ENCODE measurements at regions not wholly inside any gene's neighbourhood (a gene's known extent, or its start where the extent isn't known, plus 50 kb on each side); places are given as distances from the start of the nearest gene placed in this dataset.
"Not testable (repeated sequence)": the region's sequence is repeated elsewhere in the genome, so short reads cannot be mapped to it uniquely, and the experiment has no call there.

DNA sequence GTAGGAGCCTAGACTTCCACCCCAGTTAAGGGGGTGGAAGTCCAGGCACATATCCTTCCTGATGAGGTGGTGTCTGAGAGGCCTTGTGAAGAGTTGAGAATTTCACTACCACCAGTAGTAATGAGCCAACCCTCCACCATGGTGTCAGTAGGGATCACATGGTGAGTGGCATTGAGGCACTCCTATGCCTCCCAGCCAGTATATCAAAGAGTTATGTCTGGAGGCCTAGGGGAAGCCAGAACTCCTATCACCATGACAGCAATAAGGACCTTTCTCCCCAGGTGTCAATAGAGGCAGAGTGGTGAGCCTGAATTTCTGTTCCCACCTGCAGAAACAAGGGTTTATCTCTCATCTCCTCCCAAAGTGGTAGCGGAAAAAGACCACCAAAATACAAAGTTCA lies 106.6 kb upstream of the ADTRP start:
- Histone ChIP-seq H3K9me3 (ENCODE audit: low read depth, low read length) (no peaks in the 10 kb centered on the region), H3K4me3 (ENCODE audit: insufficient read depth, low read length) (no peak overlapping the region), H3K4me2 (ENCODE audit: insufficient read depth, low read length) (no peak overlapping the region), H3K4me1 (ENCODE audit: insufficient read depth, low read length) (no peaks in the 10 kb centered on the region), H4K20me1 (ENCODE audit: insufficient read depth, low read length) (no peaks in the 10 kb centered on the region), H3K79me2 (ENCODE audit: insufficient read depth, low read length) (no peaks in the 10 kb centered on the region), H3K27me3 (ENCODE audit: insufficient read depth, low read length) (no peaks in the 10 kb centered on the region), H3K27ac (ENCODE audit: low read depth, low read length) (no peak overlapping the region), H3K36me3 (ENCODE audit: insufficient read depth, low read length) (no peaks in the 10 kb centered on the region), H2AFZ (ENCODE audit: low read length) (no peak overlapping the region)
- no peak for TF ChIP-seq CTCF (IDR thresholded peaks at IDR 0.05; ENCODE audit: extremely low read depth, low read depth, low read length)
- DNase-seq (ENCODE audit: insufficient read length, low spot score, missing footprints) = no peak

- H3K27me3 ChIP-seq (ENCODE audit: insufficient read depth, low read length); H3K4me1 ChIP-seq (ENCODE audit: insufficient read depth, low read length); H3K36me3 ChIP-seq (ENCODE audit: insufficient read depth, low read length); H3K4me3 ChIP-seq (ENCODE audit: insufficient read depth, low read length); DNase-seq (ENCODE audit: insufficient read length, low spot score, missing footprints); H4K20me1 ChIP-seq (ENCODE audit: insufficient read depth, low read length); H3K9me3 ChIP-seq (ENCODE audit: low read depth, low read length); H3K27ac ChIP-seq (ENCODE audit: low read depth, low read length); H3K4me2 ChIP-seq (ENCODE audit: insufficient read depth, low read length); H2AFZ ChIP-seq (ENCODE audit: low read length); H3K79me2 ChIP-seq (ENCODE audit: insufficient read depth, low read length): not testable (repeated sequence)
Measured at GRCh38 chr6:11883471-11883870, 104.9 kb upstream of the ADTRP start.

- not testable (repeated sequence) for H3K27ac ChIP-seq (ENCODE audit: low read depth, low read length); H2AFZ ChIP-seq (ENCODE audit: low read length); H3K79me2 ChIP-seq (ENCODE audit: insufficient read depth, low read length); H3K4me2 ChIP-seq (ENCODE audit: insufficient read depth, low read length); H3K36me3 ChIP-seq (ENCODE audit: insufficient read depth, low read length); H3K4me3 ChIP-seq (ENCODE audit: insufficient read depth, low read length); H3K9me3 ChIP-seq (ENCODE audit: low read depth, low read length); H3K27me3 ChIP-seq (ENCODE audit: insufficient read depth, low read length); H4K20me1 ChIP-seq (ENCODE audit: insufficient read depth, low read length); H3K4me1 ChIP-seq (ENCODE audit: insufficient read depth, low read length); DNase-seq (ENCODE audit: insufficient read length, low spot score, missing footprints)
Measured at GRCh38 chr6:11880156-11880555, 101.6 kb upstream of the ADTRP start.

DNA sequence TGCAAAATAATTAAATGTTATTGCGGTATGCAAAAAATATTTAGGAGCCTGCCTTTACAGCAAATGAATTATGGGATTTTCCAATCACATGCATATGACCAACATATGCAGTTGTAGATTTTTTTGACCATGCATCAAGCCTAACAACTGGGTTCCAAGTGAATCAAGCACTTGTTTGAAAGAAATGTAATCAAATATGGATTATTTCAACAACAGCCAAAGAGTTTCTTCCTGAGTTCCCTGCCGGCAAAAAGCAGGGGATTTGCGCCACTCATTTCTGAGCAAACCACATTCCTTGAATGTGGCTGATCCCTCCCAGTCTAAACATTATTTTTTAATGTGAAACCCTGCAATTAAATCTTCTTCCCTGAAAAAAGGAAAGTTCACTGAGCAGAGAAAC lies 100.1 kb upstream of the ADTRP start:
- no peak overlapping the region for H3K27ac ChIP-seq (ENCODE audit: low read depth, low read length)
- no peak for TF ChIP-seq CTCF (IDR thresholded peaks at IDR 0.05; ENCODE audit: extremely low read depth, low read depth, low read length)
- DNase-seq (ENCODE audit: insufficient read length, low spot score, missing footprints) = no peak

DNA sequence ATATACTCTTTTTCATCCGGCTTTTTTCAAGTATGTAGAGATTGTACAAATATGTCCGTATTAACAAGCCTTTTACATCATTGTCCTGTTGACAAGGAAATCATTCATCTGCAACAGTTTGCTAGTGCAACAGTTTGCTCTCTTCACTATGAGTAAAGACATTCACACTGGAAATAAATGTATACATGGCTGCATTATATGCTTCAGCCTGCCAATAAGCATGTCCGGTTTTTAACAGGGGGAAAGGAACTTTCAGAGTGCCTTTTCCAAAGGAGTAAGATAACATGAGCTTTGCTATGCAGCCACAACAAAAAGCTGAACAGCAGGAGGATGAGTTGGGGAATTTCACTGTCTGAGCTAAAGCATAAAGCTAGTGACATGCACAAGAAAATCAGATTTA lies 99.4 kb upstream of the ADTRP start:
- no peaks in the 10 kb centered on the region for H3K27me3 ChIP-seq (ENCODE audit: insufficient read depth, low read length)
- H3K79me2 ChIP-seq (ENCODE audit: insufficient read depth, low read length) = no peaks in the 10 kb centered on the region
- no peaks in the 10 kb centered on the region for H3K4me1 ChIP-seq (ENCODE audit: insufficient read depth, low read length)
- no peak overlapping the region for H2AFZ ChIP-seq (ENCODE audit: low read length)
- H3K9me3 ChIP-seq (ENCODE audit: low read depth, low read length) = no peaks in the 10 kb centered on the region
- H3K36me3 ChIP-seq (ENCODE audit: insufficient read depth, low read length) = no peaks in the 10 kb centered on the region
- DNase-seq (ENCODE audit: insufficient read length, low spot score, missing footprints) = no peak
- no peak overlapping the region for H3K27ac ChIP-seq (ENCODE audit: low read depth, low read length)
- H3K4me2 ChIP-seq (ENCODE audit: insufficient read depth, low read length) = no peak overlapping the region
- no peak for TF ChIP-seq CTCF (IDR thresholded peaks at IDR 0.05; ENCODE audit: extremely low read depth, low read depth, low read length)
- no peak overlapping the region for H3K4me3 ChIP-seq (ENCODE audit: insufficient read depth, low read length)
- no peaks in the 10 kb centered on the region for H4K20me1 ChIP-seq (ENCODE audit: insufficient read depth, low read length)

More for the DNA sequence above, 100.1 kb upstream of the ADTRP start:
- no peak overlapping the region for H3K4me2 ChIP-seq (ENCODE audit: insufficient read depth, low read length)
- H3K4me3 ChIP-seq (ENCODE audit: insufficient read depth, low read length) = no peak overlapping the region
- H3K27me3 ChIP-seq (ENCODE audit: insufficient read depth, low read length) = no peaks in the 10 kb centered on the region
- no peak overlapping the region for H2AFZ ChIP-seq (ENCODE audit: low read length)
- H3K79me2 ChIP-seq (ENCODE audit: insufficient read depth, low read length) = no peaks in the 10 kb centered on the region
- H3K36me3 ChIP-seq (ENCODE audit: insufficient read depth, low read length) = no peaks in the 10 kb centered on the region
- no peaks in the 10 kb centered on the region for H3K4me1 ChIP-seq (ENCODE audit: insufficient read depth, low read length)
- no peaks in the 10 kb centered on the region for H4K20me1 ChIP-seq (ENCODE audit: insufficient read depth, low read length)
- no peaks in the 10 kb centered on the region for H3K9me3 ChIP-seq (ENCODE audit: low read depth, low read length)
